Mammary epithelial cell (primary cell): ENCODE measurements at regions not wholly inside any gene's neighbourhood (a gene's known extent, or its start where the extent isn't known, plus 50 kb on each side); places are given as distances from the start of the nearest gene placed in this dataset.

Source experiments
- CTCF ChIP-seq, 2 donors: IDR thresholded peaks in 1 of 2; conservative IDR thresholded peaks in 1 of 2; 2 replicates each; pipeline ENCODE4 v1.5.1; 2011 to 2012; ENCODE audit warnings: inconsistent platforms in 2 of 2, low read length in 2 of 2, mild to moderate bottlenecking in 2 of 2, control low read depth in 1 of 2, low read depth in 1 of 2; ENCODE audit not compliant: insufficient read depth in 1 of 2; ENCODE audit errors: extremely low read depth in 1 of 2
- EZH2 ChIP-seq: IDR thresholded peaks from 2 replicates; pipeline ENCODE4 v1.6.1; 2012; ENCODE audit warnings: low read length, inconsistent platforms, borderline replicate concordance

GRCh38 chr3:8201886-8202285 lies 299.7 kb upstream of the LMCD1 start:
- TF ChIP-seq CTCF (conservative IDR thresholded peaks at IDR 0.05 in 1 of 2, IDR thresholded peaks at IDR 0.05 in 1 of 2; ENCODE audit: extremely low read depth in 1 of 2, insufficient read depth in 1 of 2, low read depth in 1 of 2, low read length in 2 of 2), result no peak
- no peak for TF ChIP-seq EZH2
